AG09319 (cell line): ENCODE measurements at regions not wholly inside any gene's neighbourhood (a gene's known extent, or its start where the extent isn't known, plus 50 kb on each side); places are given as distances from the start of the nearest gene placed in this dataset.
A peak's percentile ranks its signal among the peaks of the same experiment; 100 is the strongest.

Experiments used
- DNase-seq: peaks from one replicate; pipeline ENCODE4 v3.0.0-alpha.2; 2010; ENCODE audit warnings: low read depth; ENCODE audit errors: extremely low read depth
- CTCF ChIP-seq: IDR thresholded peaks from 2 replicates; pipeline ENCODE4 v1.5.1; 2011; ENCODE audit warnings: low read depth, mild to moderate bottlenecking, inconsistent platforms, low read length, moderate library complexity

GRCh38 chr2:172248785-172249187, 146.1 kb upstream of the DLX2 start:
- TF ChIP-seq CTCF: no peak
- DNase-seq: no peak

GRCh38 chr2:172249334-172249733, 146.6 kb upstream of the DLX2 start:
- TF ChIP-seq CTCF: no peak
- no peak for DNase-seq

GRCh38 chr2:172249986-172250385, 147.3 kb upstream of the DLX2 start:
- DNase-seq: no peak
- no peak for TF ChIP-seq CTCF

GRCh38 chr2:172251231-172251630, 148.5 kb upstream of the DLX2 start:
- DNase-seq: no peak

GRCh38 chr2:172252154-172252553, 149.5 kb upstream of the DLX2 start:
- no peak for DNase-seq
- no peak for TF ChIP-seq CTCF

More at GRCh38 chr2:172251231-172251630, 148.5 kb upstream of the DLX2 start:
- TF ChIP-seq CTCF: no peak

GRCh38 chr2:172253190-172254052, 150.7 kb upstream of the DLX2 start:
- TF ChIP-seq CTCF: no peak
- DNase-seq: peak; percentile 95

- TF ChIP-seq CTCF: no peak
- no peak for DNase-seq
These were observed 154.2 kb upstream of the DLX2 start for GRCh38 chr2:172256886-172257285.
